ENCODE measurements at regions not wholly inside any gene's neighbourhood (a gene's known extent, or its start where the extent isn't known, plus 50 kb on each side); places are given as distances from the start of the nearest gene placed in this dataset.

DNA sequence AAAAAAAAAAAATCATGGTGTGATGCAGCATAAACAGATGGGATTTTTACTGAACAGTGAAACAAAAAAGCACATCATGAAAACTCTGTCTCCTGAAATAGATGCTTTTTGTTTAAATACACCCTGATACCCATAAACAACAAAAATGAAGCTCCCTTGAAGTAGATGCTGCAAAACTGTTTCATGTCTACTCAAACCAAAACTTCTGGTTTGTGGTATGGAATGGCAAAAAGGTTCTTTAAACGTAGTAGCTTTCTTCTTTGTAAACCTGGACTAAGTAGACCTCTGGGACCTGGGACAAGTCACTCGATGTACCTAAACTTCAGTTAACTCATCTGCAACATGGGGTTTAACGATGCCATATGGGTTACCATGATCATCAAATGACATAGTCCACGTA lies 64.4 kb upstream of the RAPH1 start:
- DNase-seq: no peak
- no peak for FAIRE-seq
- Histone ChIP-seq H3K27me3 (ENCODE audit: control insufficient read depth, insufficient read depth, low read length) (no peaks in the 10 kb centered on the region), H3K36me3 (ENCODE audit: control insufficient read depth in 2 of 3, insufficient read depth in 3 of 3, low read length in 3 of 3) (no peaks in the 10 kb centered on the region), H3K9ac (ENCODE audit: low read length in 3 of 3) (no peak overlapping the region), H3K4me1 (ENCODE audit: control insufficient read depth in 2 of 3, insufficient read depth in 2 of 3, low read depth in 1 of 3, low read length in 3 of 3) (peaks cover 0 to 2% (median 0%) of the 10 kb centered on the region in 3 donors), H3K4me3 (ENCODE audit: low read length in 3 of 3) (no peak overlapping the region), H3K9me3 (ENCODE audit: control insufficient read depth in 2 of 3, insufficient read depth in 1 of 3, low read length in 3 of 3) (no peaks in the 10 kb centered on the region), H3K27ac (ENCODE audit: low read depth in 2 of 2, low read length in 2 of 2) (no peak overlapping the region)
- intact Hi-C loops (cut with DNase I): no loop called here
- TF ChIP-seq, protein P1, sequence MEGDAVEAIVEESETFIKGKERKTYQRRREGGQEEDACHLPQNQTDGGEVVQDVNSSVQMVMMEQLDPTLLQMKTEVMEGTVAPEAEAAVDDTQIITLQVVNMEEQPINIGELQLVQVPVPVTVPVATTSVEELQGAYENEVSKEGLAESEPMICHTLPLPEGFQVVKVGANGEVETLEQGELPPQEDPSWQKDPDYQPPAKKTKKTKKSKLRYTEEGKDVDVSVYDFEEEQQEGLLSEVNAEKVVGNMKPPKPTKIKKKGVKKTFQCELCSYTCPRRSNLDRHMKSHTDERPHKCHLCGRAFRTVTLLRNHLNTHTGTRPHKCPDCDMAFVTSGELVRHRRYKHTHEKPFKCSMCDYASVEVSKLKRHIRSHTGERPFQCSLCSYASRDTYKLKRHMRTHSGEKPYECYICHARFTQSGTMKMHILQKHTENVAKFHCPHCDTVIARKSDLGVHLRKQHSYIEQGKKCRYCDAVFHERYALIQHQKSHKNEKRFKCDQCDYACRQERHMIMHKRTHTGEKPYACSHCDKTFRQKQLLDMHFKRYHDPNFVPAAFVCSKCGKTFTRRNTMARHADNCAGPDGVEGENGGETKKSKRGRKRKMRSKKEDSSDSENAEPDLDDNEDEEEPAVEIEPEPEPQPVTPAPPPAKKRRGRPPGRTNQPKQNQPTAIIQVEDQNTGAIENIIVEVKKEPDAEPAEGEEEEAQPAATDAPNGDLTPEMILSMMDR (IDR thresholded peaks at IDR 0.05; ENCODE audit: borderline replicate concordance, extremely low read depth, insufficient read depth): no peak

DNA sequence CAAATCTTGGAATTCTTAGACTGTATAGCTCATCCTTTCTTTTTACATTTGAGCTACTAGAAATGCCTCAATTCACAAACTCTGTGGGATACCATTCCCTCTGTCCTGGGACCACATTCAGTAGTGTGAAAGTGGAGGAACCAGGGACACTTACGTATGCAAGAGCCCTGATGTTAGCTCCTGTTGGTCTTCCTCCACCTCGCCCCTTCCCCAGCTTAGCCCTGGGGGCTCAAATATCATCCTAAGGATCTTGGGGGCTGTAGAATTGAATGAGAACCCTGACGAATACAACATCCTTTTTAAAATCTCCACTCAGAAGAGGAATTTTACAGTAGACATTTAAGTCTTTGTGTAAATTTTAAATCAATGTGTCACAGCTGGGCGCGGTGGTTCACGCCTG lies 65.2 kb upstream of the RAPH1 start:
- no peak for FAIRE-seq
- Histone ChIP-seq H3K4me1 (ENCODE audit: control insufficient read depth in 2 of 3, insufficient read depth in 2 of 3, low read depth in 1 of 3, low read length in 3 of 3) (peaks cover 0 to 2% (median 0%) of the 10 kb centered on the region in 3 donors), H3K4me3 (ENCODE audit: low read length in 3 of 3) (no peak overlapping the region), H3K9me3 (ENCODE audit: control insufficient read depth in 2 of 3, insufficient read depth in 1 of 3, low read length in 3 of 3) (no peaks in the 10 kb centered on the region), H3K27ac (ENCODE audit: low read depth in 2 of 2, low read length in 2 of 2) (no peak overlapping the region), H3K9ac (ENCODE audit: low read length in 3 of 3) (no peak overlapping the region), H3K36me3 (ENCODE audit: control insufficient read depth in 2 of 3, insufficient read depth in 3 of 3, low read length in 3 of 3) (no peaks in the 10 kb centered on the region), H3K27me3 (ENCODE audit: control insufficient read depth, insufficient read depth, low read length) (no peaks in the 10 kb centered on the region)
- DNase-seq: no peak
- TF ChIP-seq, protein P1 (IDR thresholded peaks at IDR 0.05; ENCODE audit: borderline replicate concordance, extremely low read depth, insufficient read depth): no peak
- intact Hi-C loops (cut with DNase I): no loop called here

DNA sequence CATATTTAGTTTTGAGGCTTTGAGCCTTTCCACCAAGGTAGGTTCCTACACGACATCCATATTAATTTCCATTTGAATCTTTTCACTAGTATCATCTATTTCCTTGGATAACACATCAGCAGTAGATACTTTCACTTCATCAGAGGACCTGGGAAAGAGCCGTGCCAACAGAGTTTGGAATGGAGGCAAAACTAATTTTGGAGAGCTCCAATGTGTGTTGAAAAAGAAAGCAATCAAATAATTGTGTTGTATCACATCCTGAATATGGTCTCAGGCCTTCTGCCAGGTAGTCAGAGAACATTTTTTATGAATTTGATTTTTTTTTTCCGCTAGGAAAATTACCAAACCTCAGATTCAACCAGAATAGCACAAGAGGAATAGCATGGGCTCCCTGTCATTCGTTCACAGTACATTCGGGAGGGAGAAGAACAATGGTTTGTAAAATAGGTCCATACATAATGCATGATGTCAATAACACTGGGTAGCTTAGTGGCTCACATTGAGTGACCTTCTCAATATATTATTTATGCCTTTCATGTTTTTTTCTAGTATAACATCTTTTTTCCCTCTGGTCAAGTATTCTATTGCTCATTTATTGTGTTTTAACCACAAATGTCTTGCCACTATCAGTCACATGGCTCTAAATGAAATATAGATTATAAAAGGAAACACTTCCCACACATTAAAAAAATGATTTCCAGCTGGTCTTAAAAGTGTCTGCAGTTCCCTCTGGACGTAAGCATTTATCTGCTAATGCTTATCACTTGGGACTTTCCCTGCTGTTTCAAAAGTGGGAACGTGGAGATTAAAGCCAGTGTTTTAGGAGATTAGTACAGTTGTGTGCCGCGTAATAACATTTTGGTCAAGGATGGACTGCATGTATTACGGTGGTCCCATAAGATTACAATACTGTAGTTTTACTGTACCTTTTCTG lies 68.6 kb upstream of the RAPH1 start:
- TF ChIP-seq, protein P1 (IDR thresholded peaks at IDR 0.05; ENCODE audit: borderline replicate concordance, extremely low read depth, insufficient read depth): no peak
- Histone ChIP-seq H3K36me3 (ENCODE audit: control insufficient read depth in 2 of 3, insufficient read depth in 3 of 3, low read length in 3 of 3) (no peaks in the 10 kb centered on the region), H3K4me3 (ENCODE audit: low read length in 3 of 3) (no peak overlapping the region), H3K9ac (ENCODE audit: low read length in 3 of 3) (no peak overlapping the region), H3K27me3 (ENCODE audit: control insufficient read depth, insufficient read depth, low read length) (no peaks in the 10 kb centered on the region), H3K4me1 (ENCODE audit: control insufficient read depth in 2 of 3, insufficient read depth in 2 of 3, low read depth in 1 of 3, low read length in 3 of 3) (peaks cover 0 to 2% (median 0%) of the 10 kb centered on the region in 3 donors), H3K27ac (ENCODE audit: low read depth in 2 of 2, low read length in 2 of 2) (no peak overlapping the region), H3K9me3 (ENCODE audit: control insufficient read depth in 2 of 3, insufficient read depth in 1 of 3, low read length in 3 of 3) (no peaks in the 10 kb centered on the region)
- intact Hi-C loops (cut with DNase I): no loop called here
- DNase-seq: peak in 1 of 5 donors; percentile 49
- FAIRE-seq: no peak
